GM23338 (cell line): ENCODE measurements at regions not wholly inside any gene's neighbourhood (a gene's known extent, or its start where the extent isn't known, plus 50 kb on each side); places are given as distances from the start of the nearest gene placed in this dataset.

ENCODE experiments used
- ATAC-seq: fragments of 200-7000 bp; cut with Tn5 transposase; 3 replicates; pipeline ENCODE4 v1.9.1; 2020
- DNase-seq: peaks from one replicate; pipeline ENCODE4 v3.0.0-alpha.2; 2015; ENCODE audit warnings: low spot score
- H2AFZ ChIP-seq: fragments of 200-600 bp; sonication (generic); 2 replicates; pipeline ENCODE4 v1.8.0; 2016; ENCODE audit warnings: antibody characterized with exemption, mild to moderate bottlenecking, moderate library complexity
- H3F3A ChIP-seq: fragments of 200-600 bp; sonication (generic); replicated peaks from 2 replicates; pipeline ENCODE4 v1.8.0; 2017; ENCODE audit warnings: antibody characterized with exemption, mixed run types, low read depth
- H3K27ac ChIP-seq: fragments of 200-600 bp; sonication (generic); 2 replicates; pipeline ENCODE4 v1.6.1; 2016; ENCODE audit warnings: low read depth
- H3K27me3 ChIP-seq: fragments of 200-600 bp; sonication (generic); 2 replicates; pipeline ENCODE4 v1.8.0; 2016; ENCODE audit warnings: mild to moderate bottlenecking, mixed run types, moderate library complexity; ENCODE audit not compliant: insufficient read depth
- H3K36me3 ChIP-seq: fragments of 200-600 bp; sonication (generic); 2 replicates; pipeline ENCODE4 v1.8.0; 2016; ENCODE audit warnings: mild to moderate bottlenecking; ENCODE audit not compliant: insufficient read depth
- H3K4me1 ChIP-seq: fragments of 200-600 bp; sonication (generic); 2 replicates; pipeline ENCODE4 v1.8.0; 2016; ENCODE audit warnings: mild to moderate bottlenecking, moderate library complexity; ENCODE audit not compliant: insufficient read depth
- H3K4me2 ChIP-seq: fragments of 200-600 bp; sonication (generic); 2 replicates; pipeline ENCODE4 v1.7.1; 2017; ENCODE audit warnings: mixed run types
- H3K4me3 ChIP-seq: fragments of 200-600 bp; sonication (generic); 2 replicates; pipeline ENCODE4 v1.6.1; 2016; ENCODE audit warnings: mixed run types
- H3K79me2 ChIP-seq: fragments of 200-600 bp; sonication (generic); replicated peaks from 2 replicates; pipeline ENCODE4 v1.8.0; 2017; ENCODE audit warnings: mild to moderate bottlenecking; ENCODE audit not compliant: insufficient read depth
- H3K9me2 ChIP-seq: fragments of 200-600 bp; sonication (generic); 2 replicates; pipeline ENCODE4 v1.8.0; 2017; ENCODE audit not compliant: insufficient read depth
- H4K20me1 ChIP-seq: fragments of 200-600 bp; sonication (generic); replicated peaks from 2 replicates; pipeline ENCODE4 v1.8.0; 2017; ENCODE audit warnings: mild to moderate bottlenecking; ENCODE audit not compliant: insufficient read depth
- H3K27ac Mint-ChIP-seq: 2 replicates; pipeline ENCODE4 v1.8.0; 2020; ENCODE audit warnings: inconsistent platforms, mild to moderate bottlenecking, moderate library complexity, mixed read lengths
- H3K27me3 Mint-ChIP-seq: 3 replicates; pipeline ENCODE4 v1.8.0; 2022; ENCODE audit warnings: low read depth, mild to moderate bottlenecking, moderate library complexity, mixed read lengths, inconsistent platforms; ENCODE audit not compliant: insufficient read depth, poor library complexity
- H3K36me3 Mint-ChIP-seq: 3 replicates; pipeline ENCODE4 v1.8.0; 2021; ENCODE audit warnings: low read depth, mild to moderate bottlenecking, inconsistent platforms, moderate library complexity, mixed read lengths
- H3K4me1 Mint-ChIP-seq: 3 replicates; pipeline ENCODE4 v1.8.0; 2020; ENCODE audit warnings: mild to moderate bottlenecking, inconsistent platforms, mixed read lengths
- H3K4me3 Mint-ChIP-seq: 3 replicates; pipeline ENCODE4 v1.8.0; 2021; ENCODE audit warnings: moderate library complexity, mild to moderate bottlenecking, inconsistent platforms, mixed read lengths
- H3K9me3 Mint-ChIP-seq: 3 replicates; pipeline ENCODE4 v1.8.0; 2020; ENCODE audit warnings: moderate library complexity, mild to moderate bottlenecking, inconsistent platforms, mixed read lengths
- CTCF ChIP-seq, 2 experiments: fragments of 200-600 bp in 1 of 2; sonication (generic) in 1 of 2; conservative IDR thresholded peaks; 2 replicates each; pipeline versions ENCODE4 v1.5.1 to v1.6.1; 2016 to 2017; ENCODE audit warnings: antibody characterized with exemption in 2 of 2, low read depth in 2 of 2, mild to moderate bottlenecking in 2 of 2, moderate library complexity in 1 of 2
- ETS1 ChIP-seq: IDR thresholded peaks from 2 replicates; pipeline ENCODE4 v1.6.1; 2016; ENCODE audit warnings: antibody characterized with exemption
- EZH2 ChIP-seq: fragments of 200-600 bp; sonication (generic); IDR thresholded peaks from one replicate; pipeline ENCODE4 v1.8.0; 2017; ENCODE audit warnings: antibody characterized with exemption, mild to moderate bottlenecking, low read depth; ENCODE audit not compliant: unreplicated experiment
- EZH2phosphoT487 ChIP-seq: fragments of 200-600 bp; sonication (generic); IDR thresholded peaks from one replicate; pipeline ENCODE4 v1.8.1; 2018; ENCODE audit warnings: antibody characterized with exemption; ENCODE audit not compliant: unreplicated experiment
- JUNB ChIP-seq: IDR thresholded peaks from one replicate; pipeline ENCODE4 v1.6.1; 2016; ENCODE audit warnings: antibody characterized with exemption; ENCODE audit not compliant: unreplicated experiment
- NANOG ChIP-seq: IDR thresholded peaks from 2 replicates; pipeline ENCODE4 v1.6.1; 2016; ENCODE audit warnings: antibody characterized with exemption, borderline replicate concordance
- POLR2AphosphoS5 ChIP-seq: IDR thresholded peaks from 2 replicates; pipeline ENCODE4 v1.6.1; 2016; ENCODE audit warnings: antibody characterized with exemption, low read depth
- REST ChIP-seq: IDR thresholded peaks from one replicate; pipeline ENCODE4 v1.6.1; 2018; ENCODE audit warnings: antibody characterized with exemption; ENCODE audit not compliant: unreplicated experiment
- ZNF114 ChIP-seq: fragments of 250-450 bp; sonication (Bioruptor Pico); IDR thresholded peaks from 2 replicates; pipeline ENCODE4 v1.5.0; 2020; ENCODE audit warnings: mild to moderate bottlenecking, moderate library complexity
- ZNF331 ChIP-seq: fragments of 250-450 bp; sonication (Bioruptor Pico); IDR thresholded peaks from 2 replicates; pipeline ENCODE4 v1.5.0; 2020; ENCODE audit warnings: low read depth, mild to moderate bottlenecking, moderate library complexity

GRCh38 chr2:128617029-128617590, 298.4 kb upstream of the HS6ST1 start:
- no peak for TF ChIP-seq POLR2AphosphoS5
- TF ChIP-seq JUNB: no peak
- TF ChIP-seq CTCF (conservative IDR thresholded peaks at IDR 0.05; ENCODE audit: low read depth in 2 of 2): no peak
- H3K4me3 ChIP-seq: no peak overlapping the region

GRCh38 chr2:128617661-128618060, 299.0 kb upstream of the HS6ST1 start:
- Histone ChIP-seq H3K9me2 (peaks cover 7% of the 10 kb centered on the region; the same call in 1 of the 2 replicates), H2AFZ (no peak overlapping the region), H3K27me3 (no peaks in the 10 kb centered on the region), H3K4me3 (no peak overlapping the region), H3F3A (no peaks in the 10 kb centered on the region), H3K79me2 (no peaks in the 10 kb centered on the region), H3K36me3 (no peaks in the 10 kb centered on the region), H3K27ac (no peak overlapping the region), H4K20me1 (no peaks in the 10 kb centered on the region), H3K4me1 (no peaks in the 10 kb centered on the region), H3K4me2 (no peak overlapping the region)
- peaks cover 33% of the 10 kb centered on the region for H3K9me3 Mint-ChIP-seq
- peaks cover 4% of the 10 kb centered on the region for H3K27me3 Mint-ChIP-seq
- H3K27ac Mint-ChIP-seq: no peak overlapping the region
- DNase-seq (no peak), ATAC-seq (no peak)
- H3K4me1 Mint-ChIP-seq: no peaks in the 10 kb centered on the region; the same call in 2 of the 3 replicates
- H3K4me3 Mint-ChIP-seq: no peak overlapping the region
- H3K36me3 Mint-ChIP-seq: peaks cover 10% of the 10 kb centered on the region
- no peak for TF ChIP-seq ETS1
- no peak for TF ChIP-seq NANOG
- TF ChIP-seq POLR2AphosphoS5: no peak
- TF ChIP-seq EZH2: no peak
- no peak for TF ChIP-seq ZNF114 (CRISPR knock-in tag)
- no peak for TF ChIP-seq ZNF331
- TF ChIP-seq REST: no peak
- no peak for TF ChIP-seq EZH2phosphoT487

More at GRCh38 chr2:128617029-128617590, 298.4 kb upstream of the HS6ST1 start:
- peaks cover 1% of the 10 kb centered on the region; the same call in 1 of the 2 replicates for H3K9me2 ChIP-seq
- H3K79me2 ChIP-seq: no peaks in the 10 kb centered on the region
- Mint-ChIP-seq H3K27me3 (peaks cover 6% of the 10 kb centered on the region), H3K9me3 (peaks cover 33% of the 10 kb centered on the region), H3K4me3 (no peak overlapping the region), H3K27ac (no peak overlapping the region), H3K4me1 (no peaks in the 10 kb centered on the region; the same call in 2 of the 3 replicates), H3K36me3 (peaks cover 10% of the 10 kb centered on the region)
- no peak overlapping the region for H3K4me2 ChIP-seq
- H3K27ac ChIP-seq: no peak overlapping the region
- H3K36me3 ChIP-seq: no peaks in the 10 kb centered on the region
- no peaks in the 10 kb centered on the region for H3K4me1 ChIP-seq
- no peak overlapping the region for H2AFZ ChIP-seq
- DNase-seq: no peak
- H4K20me1 ChIP-seq: no peaks in the 10 kb centered on the region
- H3F3A ChIP-seq: no peaks in the 10 kb centered on the region
- ATAC-seq: no peak; the same call in 2 of the 3 replicates
- H3K27me3 ChIP-seq: no peaks in the 10 kb centered on the region
